Panc1 (cell line): ENCODE measurements at regions not wholly inside any gene's neighbourhood (a gene's known extent, or its start where the extent isn't known, plus 50 kb on each side); places are given as distances from the start of the nearest gene placed in this dataset.

ENCODE experiments used
- ATAC-seq: fragments of 200-7000 bp; cut with Tn5 transposase; 2 replicates; pipeline ENCODE4 v1.9.1; 2020; ENCODE audit warnings: mild to moderate bottlenecking, moderate library complexity
- BruUV-seq: library from RNA; stranded (reverse); fragments of 400-500 nt; replicated peaks from 2 replicates; lab custom pipeline; 2021; lab: Mats Ljungman, UMichigan
- CTCF ChIA-PET: fragments of 300-600 bp; sonication (Branson Sonifier 250); formaldehyde crosslinking; loops from one replicate; lab custom pipeline; 2022; ENCODE audit warnings: antibody characterized with exemption; lab: Charles Lee
- POLR2A ChIA-PET: fragments of 300-600 bp; sonication (Branson Sonifier 250); formaldehyde crosslinking; loops from one replicate; lab custom pipeline; 2022; ENCODE audit warnings: antibody characterized with exemption; lab: Charles Lee
- DNase-seq: peaks from one replicate; pipeline ENCODE4 v3.0.0-alpha.2; 2010; ENCODE audit warnings: low read depth, low spot score
- H3K27ac ChIP-seq: 2 replicates; pipeline ENCODE4 v1.5.1; 2011; ENCODE audit warnings: mild to moderate bottlenecking, low read length, inconsistent platforms
- H3K27me3 ChIP-seq: fragments of 200-500 bp; sonication (Bioruptor generic); 2 replicates; pipeline ENCODE4 v1.6.0; 2014; ENCODE audit warnings: low read length, inconsistent platforms; ENCODE audit not compliant: control insufficient read depth, insufficient read depth
- H3K36me3 ChIP-seq: fragments of 200-500 bp; sonication (Bioruptor generic); 2 replicates; pipeline ENCODE4 v1.5.1; 2014; ENCODE audit warnings: inconsistent platforms, mild to moderate bottlenecking, low read length, moderate library complexity; ENCODE audit not compliant: control insufficient read depth, insufficient read depth
- H3K4me1 ChIP-seq: 2 replicates; pipeline ENCODE4 v1.5.1; 2011; ENCODE audit warnings: inconsistent platforms, mild to moderate bottlenecking, low read length, moderate library complexity; ENCODE audit not compliant: control insufficient read depth, insufficient read depth
- H3K4me3 ChIP-seq, 2 experiments: 2 replicates each; pipeline ENCODE4 v1.5.1; 2011 to 2012; ENCODE audit warnings: low read depth in 2 of 2, low read length in 2 of 2, mild to moderate bottlenecking in 2 of 2, inconsistent platforms in 1 of 2, moderate library complexity in 1 of 2
- H3K9me3 ChIP-seq: fragments of 200-500 bp; sonication (Bioruptor generic); 2 replicates; pipeline ENCODE4 v1.5.1; 2014; ENCODE audit warnings: low read depth, mild to moderate bottlenecking, inconsistent platforms, low read length, moderate library complexity; ENCODE audit not compliant: control insufficient read depth, insufficient read depth
- POLR2AphosphoS5 ChIP-seq: IDR thresholded peaks from 2 replicates; pipeline ENCODE4 v1.6.1; 2012; ENCODE audit warnings: mild to moderate bottlenecking, low read depth, low read length, moderate library complexity
- SIN3A ChIP-seq: IDR thresholded peaks from 2 replicates; pipeline ENCODE4 v1.6.1; 2012; ENCODE audit warnings: low read depth, mild to moderate bottlenecking, low read length, moderate library complexity, borderline replicate concordance; ENCODE audit not compliant: insufficient read depth
- TCF7L2 ChIP-seq: IDR thresholded peaks from 2 replicates; pipeline ENCODE4 v1.6.1; 2011; ENCODE audit warnings: mild to moderate bottlenecking, low read depth, low read length, inconsistent platforms
- in situ Hi-C: cut with HindIII; loops from 2 replicates; pipeline ENCODE4 v1.10.0; 2016; ENCODE audit warnings: low sequenced_read_pairs, low pct_unique_long_range_greater_than_20kb
- intact Hi-C: fragments of 100-400 bp; cut with micrococcal nuclease; formaldehyde crosslinking; loops from one replicate; pipeline ENCODE4 v1.10.0; 2022; ENCODE audit not compliant: unreplicated experiment
- TF ChIP-seq, protein P1 (sequence below), 2 experiments: IDR thresholded peaks; 2 replicates each; pipeline ENCODE4 v1.6.1; 2011 to 2012; ENCODE audit warnings: low read depth in 2 of 2, control low read depth in 1 of 2, low read length in 1 of 2, mild to moderate bottlenecking in 1 of 2, moderate library complexity in 1 of 2; ENCODE audit not compliant: insufficient read depth in 1 of 2
- TF ChIP-seq, protein P2 (sequence below): fragments of 450-650 bp; IDR thresholded peaks from 2 replicates; pipeline ENCODE4 v1.5.1; 2017; ENCODE audit warnings: mild to moderate bottlenecking

DNA sequence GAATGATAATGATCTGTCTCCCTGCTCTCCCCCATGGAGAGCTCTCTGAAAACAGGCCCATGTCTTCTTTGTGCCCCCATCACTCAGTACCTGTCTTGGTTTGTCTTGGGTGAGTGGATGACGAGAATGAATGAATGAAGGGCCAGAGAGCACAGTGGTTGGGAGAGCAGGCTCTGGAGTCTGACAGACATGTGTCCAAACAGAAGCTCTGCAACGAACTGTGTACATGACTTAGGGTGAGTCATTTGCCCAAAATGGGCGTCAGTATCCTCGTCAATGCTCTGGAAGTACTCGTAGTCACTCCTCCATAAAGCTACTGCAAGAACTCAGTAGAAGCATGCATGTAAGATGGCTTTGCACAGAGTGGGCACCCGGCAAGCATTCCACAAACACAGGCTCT lies 170.2 kb upstream of the TLE3 start:
- in situ Hi-C loops: no loop called here
- Histone ChIP-seq H3K4me1 (peaks cover 27% of the 10 kb centered on the region), H3K27ac (no peak overlapping the region), H3K36me3 (no peaks in the 10 kb centered on the region), H3K27me3 (no peaks in the 10 kb centered on the region), H3K4me3 (no peak overlapping the region), H3K9me3 (no peaks in the 10 kb centered on the region)
- POLR2A ChIA-PET: no interaction called here
- CTCF ChIA-PET: no interaction called here
- TF ChIP-seq POLR2AphosphoS5: no peak
- no peak for TF ChIP-seq TCF7L2
- TF ChIP-seq SIN3A: no peak
- TF ChIP-seq, protein P1, sequence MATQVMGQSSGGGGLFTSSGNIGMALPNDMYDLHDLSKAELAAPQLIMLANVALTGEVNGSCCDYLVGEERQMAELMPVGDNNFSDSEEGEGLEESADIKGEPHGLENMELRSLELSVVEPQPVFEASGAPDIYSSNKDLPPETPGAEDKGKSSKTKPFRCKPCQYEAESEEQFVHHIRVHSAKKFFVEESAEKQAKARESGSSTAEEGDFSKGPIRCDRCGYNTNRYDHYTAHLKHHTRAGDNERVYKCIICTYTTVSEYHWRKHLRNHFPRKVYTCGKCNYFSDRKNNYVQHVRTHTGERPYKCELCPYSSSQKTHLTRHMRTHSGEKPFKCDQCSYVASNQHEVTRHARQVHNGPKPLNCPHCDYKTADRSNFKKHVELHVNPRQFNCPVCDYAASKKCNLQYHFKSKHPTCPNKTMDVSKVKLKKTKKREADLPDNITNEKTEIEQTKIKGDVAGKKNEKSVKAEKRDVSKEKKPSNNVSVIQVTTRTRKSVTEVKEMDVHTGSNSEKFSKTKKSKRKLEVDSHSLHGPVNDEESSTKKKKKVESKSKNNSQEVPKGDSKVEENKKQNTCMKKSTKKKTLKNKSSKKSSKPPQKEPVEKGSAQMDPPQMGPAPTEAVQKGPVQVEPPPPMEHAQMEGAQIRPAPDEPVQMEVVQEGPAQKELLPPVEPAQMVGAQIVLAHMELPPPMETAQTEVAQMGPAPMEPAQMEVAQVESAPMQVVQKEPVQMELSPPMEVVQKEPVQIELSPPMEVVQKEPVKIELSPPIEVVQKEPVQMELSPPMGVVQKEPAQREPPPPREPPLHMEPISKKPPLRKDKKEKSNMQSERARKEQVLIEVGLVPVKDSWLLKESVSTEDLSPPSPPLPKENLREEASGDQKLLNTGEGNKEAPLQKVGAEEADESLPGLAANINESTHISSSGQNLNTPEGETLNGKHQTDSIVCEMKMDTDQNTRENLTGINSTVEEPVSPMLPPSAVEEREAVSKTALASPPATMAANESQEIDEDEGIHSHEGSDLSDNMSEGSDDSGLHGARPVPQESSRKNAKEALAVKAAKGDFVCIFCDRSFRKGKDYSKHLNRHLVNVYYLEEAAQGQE (IDR thresholded peaks at IDR 0.05; ENCODE audit: insufficient read depth in 1 of 2, low read depth in 2 of 2, low read length in 1 of 2): no peak
- TF ChIP-seq, protein P2, sequence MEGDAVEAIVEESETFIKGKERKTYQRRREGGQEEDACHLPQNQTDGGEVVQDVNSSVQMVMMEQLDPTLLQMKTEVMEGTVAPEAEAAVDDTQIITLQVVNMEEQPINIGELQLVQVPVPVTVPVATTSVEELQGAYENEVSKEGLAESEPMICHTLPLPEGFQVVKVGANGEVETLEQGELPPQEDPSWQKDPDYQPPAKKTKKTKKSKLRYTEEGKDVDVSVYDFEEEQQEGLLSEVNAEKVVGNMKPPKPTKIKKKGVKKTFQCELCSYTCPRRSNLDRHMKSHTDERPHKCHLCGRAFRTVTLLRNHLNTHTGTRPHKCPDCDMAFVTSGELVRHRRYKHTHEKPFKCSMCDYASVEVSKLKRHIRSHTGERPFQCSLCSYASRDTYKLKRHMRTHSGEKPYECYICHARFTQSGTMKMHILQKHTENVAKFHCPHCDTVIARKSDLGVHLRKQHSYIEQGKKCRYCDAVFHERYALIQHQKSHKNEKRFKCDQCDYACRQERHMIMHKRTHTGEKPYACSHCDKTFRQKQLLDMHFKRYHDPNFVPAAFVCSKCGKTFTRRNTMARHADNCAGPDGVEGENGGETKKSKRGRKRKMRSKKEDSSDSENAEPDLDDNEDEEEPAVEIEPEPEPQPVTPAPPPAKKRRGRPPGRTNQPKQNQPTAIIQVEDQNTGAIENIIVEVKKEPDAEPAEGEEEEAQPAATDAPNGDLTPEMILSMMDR: no peak
- ATAC-seq: no peak
- intact Hi-C loops: no loop called here
- BruUV-seq: no TSS peak
- no peak for DNase-seq

DNA sequence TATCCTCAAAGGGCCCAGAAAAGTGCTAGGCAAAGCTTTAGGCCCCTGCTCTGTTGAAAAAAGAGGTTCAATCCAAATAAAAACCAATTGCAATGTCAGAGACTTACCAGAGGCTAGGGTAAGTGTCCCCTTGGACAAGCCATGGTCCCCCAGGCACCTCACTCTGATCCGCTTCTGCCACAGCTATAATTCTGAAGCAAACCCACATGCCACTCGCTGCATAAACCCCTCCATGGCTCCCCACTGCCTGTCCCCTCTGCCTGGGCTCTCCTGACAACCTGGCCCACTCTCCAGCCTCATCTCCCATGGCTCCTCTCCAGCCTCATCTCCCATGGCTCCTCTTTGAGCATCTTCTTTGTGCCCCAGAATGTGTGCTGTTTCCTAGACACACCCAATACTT lies 169.6 kb upstream of the TLE3 start:
- peaks cover 27% of the 10 kb centered on the region for H3K4me1 ChIP-seq
- intact Hi-C loops (no loop called here), in situ Hi-C loops (no loop called here)
- no peak overlapping the region for H3K4me3 ChIP-seq
- POLR2A ChIA-PET: no interaction called here
- TF ChIP-seq TCF7L2: no peak
- TF ChIP-seq, protein P1 (IDR thresholded peaks at IDR 0.05; ENCODE audit: insufficient read depth in 1 of 2, low read depth in 2 of 2, low read length in 1 of 2): no peak
- TF ChIP-seq, protein P2: no peak
- no peak for TF ChIP-seq POLR2AphosphoS5
- TF ChIP-seq SIN3A: no peak
- H3K9me3 ChIP-seq: no peaks in the 10 kb centered on the region
- CTCF ChIA-PET: no interaction called here
- no peaks in the 10 kb centered on the region for H3K27me3 ChIP-seq
- no peaks in the 10 kb centered on the region for H3K36me3 ChIP-seq
- BruUV-seq: no TSS peak
- ATAC-seq (no peak), DNase-seq (no peak)
- no peak overlapping the region for H3K27ac ChIP-seq
